ENCODE measurements at regions not wholly inside any gene's neighbourhood (a gene's known extent, or its start where the extent isn't known, plus 50 kb on each side); places are given as distances from the start of the nearest gene placed in this dataset.

DNA sequence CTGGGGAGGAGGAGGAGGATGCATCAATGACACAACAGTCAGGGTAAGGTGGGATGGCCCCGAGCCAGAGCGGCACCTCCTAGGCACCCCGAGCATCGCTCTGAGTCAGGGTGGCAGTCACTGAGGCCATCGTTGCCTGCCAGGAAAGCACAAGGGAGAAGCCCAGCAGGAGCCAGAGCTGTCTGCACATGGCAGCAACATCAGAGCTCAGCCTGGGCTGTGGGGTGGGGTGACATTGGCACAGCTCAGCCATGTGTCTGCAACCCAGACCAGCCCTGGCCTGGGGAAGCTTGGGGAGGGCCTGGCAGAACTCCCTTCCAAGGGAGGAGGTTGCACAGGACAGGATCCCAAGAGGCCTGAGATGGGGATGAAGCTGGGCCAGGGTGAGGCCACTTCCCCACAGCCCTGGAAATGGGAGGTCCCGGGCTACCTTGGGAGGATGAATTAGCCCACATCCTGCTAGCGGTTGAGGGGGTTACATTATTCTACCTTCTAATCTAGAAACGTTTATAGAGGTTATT is 255.6 kb downstream of the MAFB start (continued):
- no peak for TF ChIP-seq RAD21 (IDR thresholded peaks at IDR 0.05 in 1 of 2, conservative IDR thresholded peaks at IDR 0.05 in 1 of 2; ENCODE audit: low read depth in 2 of 2, low read length in 2 of 2)
- no peak for TF ChIP-seq CHD7 (IDR thresholded peaks at IDR 0.05; ENCODE audit: insufficient replicate concordance, low read length)
- no peak for TF ChIP-seq MAFK (IDR thresholded peaks at IDR 0.05; ENCODE audit: low read depth, low read length)
- TF ChIP-seq KDM4A (IDR thresholded peaks at IDR 0.05; ENCODE audit: low read depth, low read length, severe bottlenecking) = no peak
